H1 (cell line): ENCODE measurements at regions not wholly inside any gene's neighbourhood (a gene's known extent, or its start where the extent isn't known, plus 50 kb on each side); places are given as distances from the start of the nearest gene placed in this dataset.

Source experiments
- CTCF ChIA-PET: fragments of 300-600 bp; sonication (Branson Sonifier 250); formaldehyde crosslinking; loops from one replicate; lab custom pipeline; 2021; ENCODE audit not compliant: partially characterized antibody; lab: Charles Lee
- POLR2A ChIA-PET: fragments of 300-600 bp; sonication (Branson Sonifier 250); formaldehyde crosslinking; loops from one replicate; lab custom pipeline; 2021; ENCODE audit warnings: inconsistent platforms; ENCODE audit not compliant: partially characterized antibody; lab: Charles Lee
- DNase-seq, 2 experiments: peaks; one replicate each; pipeline versions ENCODE4 v3.0.0 to v3.0.0-alpha.2; 2010 to 2022; ENCODE audit warnings: low spot score in 2 of 2, low read depth in 1 of 2, mixed read lengths in 1 of 2
- FAIRE-seq: peaks from 2 replicates; lab custom pipeline; 2011; peaks lifted over from hg19 to GRCh38; lab: Jason Lieb, UNC
- H2AFZ ChIP-seq: 2 replicates; pipeline ENCODE4 v1.8.1; 2012; ENCODE audit warnings: low read length, inconsistent platforms
- H2AK5ac ChIP-seq: 2 replicates; pipeline ENCODE4 v1.6.1; 2013; ENCODE audit warnings: low read depth, low read length
- H2BK120ac ChIP-seq: replicated peaks from 2 replicates; pipeline ENCODE3; 2013; ENCODE audit warnings: low read depth, low read length, inconsistent platforms
- H2BK12ac ChIP-seq: 2 replicates; pipeline ENCODE4 v1.6.1; 2013; ENCODE audit warnings: low read depth, low read length
- H2BK15ac ChIP-seq: 2 replicates; pipeline ENCODE4 v1.6.1; 2013; ENCODE audit warnings: low read length
- H2BK20ac ChIP-seq: 2 replicates; pipeline ENCODE4 v1.6.1; 2013; ENCODE audit warnings: low read length
- H2BK5ac ChIP-seq: 2 replicates; pipeline ENCODE4 v1.6.1; 2013; ENCODE audit warnings: low read depth, low read length
- H3K14ac ChIP-seq: 2 replicates; pipeline ENCODE4 v1.6.1; 2013; ENCODE audit warnings: inconsistent platforms; ENCODE audit not compliant: insufficient read length
- H3K18ac ChIP-seq: 2 replicates; pipeline ENCODE4 v1.6.1; 2013; ENCODE audit warnings: low read length; ENCODE audit errors: extremely low read depth
- H3K23ac ChIP-seq: 2 replicates; pipeline ENCODE4 v1.6.1; 2013; ENCODE audit warnings: inconsistent platforms; ENCODE audit not compliant: insufficient read length
- H3K23me2 ChIP-seq: 2 replicates; pipeline ENCODE4 v1.6.1; 2013; ENCODE audit warnings: low read depth, low read length
- H3K27ac ChIP-seq: 2 replicates; pipeline ENCODE4 v1.6.1; 2011; ENCODE audit warnings: low read depth, low read length, inconsistent platforms
- H3K27me3 ChIP-seq, 4 experiments: replicated peaks in 1 of 4; 1 replicate in 1 of 4; 2 replicates in 3 of 4; pipeline versions ENCODE4 v1.6.1 to v1.8.1; 2011 to 2013; ENCODE audit warnings: low read length in 3 of 4, mild to moderate bottlenecking in 3 of 4, inconsistent platforms in 2 of 4, mixed read lengths in 2 of 4, moderate library complexity in 1 of 4; ENCODE audit not compliant: control insufficient read depth in 3 of 4, insufficient read depth in 3 of 4; ENCODE audit errors: extremely low read depth in 1 of 4
- H3K36me3 ChIP-seq, 4 experiments: 2 replicates each; pipeline versions ENCODE4 v1.6.1 to v1.8.1; 2011 to 2013; ENCODE audit warnings: mild to moderate bottlenecking in 4 of 4, low read length in 3 of 4, moderate library complexity in 2 of 4, control low read depth in 1 of 4, inconsistent platforms in 1 of 4; ENCODE audit not compliant: insufficient read depth in 4 of 4, control insufficient read depth in 2 of 4
- H3K4ac ChIP-seq: replicated peaks from 2 replicates; pipeline ENCODE3; 2013; ENCODE audit warnings: low read length, low read depth, mixed read lengths, inconsistent platforms; ENCODE audit not compliant: insufficient read length
- H3K4me1 ChIP-seq, 4 experiments: replicated peaks in 1 of 4; 1 replicate in 1 of 4; 2 replicates in 3 of 4; pipeline versions ENCODE4 v1.6.1 to v1.8.1; 2011 to 2013; ENCODE audit warnings: low read length in 3 of 4, inconsistent platforms in 2 of 4, mixed read lengths in 1 of 4; ENCODE audit not compliant: insufficient read depth in 4 of 4, control insufficient read depth in 3 of 4
- H3K4me2 ChIP-seq, 2 experiments: 2 replicates each; pipeline versions ENCODE4 v1.6.1 to v1.8.1; 2011 to 2013; ENCODE audit warnings: low read depth in 2 of 2, low read length in 2 of 2, control low read depth in 1 of 2, inconsistent platforms in 1 of 2, mild to moderate bottlenecking in 1 of 2; ENCODE audit not compliant: insufficient read depth in 1 of 2
- H3K4me3 ChIP-seq, 4 experiments: fragments of 200-600, 300-600 bp in 1 of 4; sonication (generic), shearing (Covaris generic), sonication (Bioruptor Twin) in 1 of 4; 2 replicates each; pipeline versions ENCODE4 v1.5.1 to v1.8.1; 2011 to 2016; ENCODE audit warnings: low read length in 4 of 4, low read depth in 3 of 4, control low read depth in 2 of 4, inconsistent platforms in 2 of 4, mild to moderate bottlenecking in 2 of 4, mixed read lengths in 1 of 4, moderate library complexity in 1 of 4; ENCODE audit not compliant: insufficient read depth in 2 of 4; ENCODE audit errors: extremely low read depth in 1 of 4
- H3K56ac ChIP-seq: replicated peaks from 2 replicates; pipeline ENCODE3; 2013; ENCODE audit warnings: low read depth, mild to moderate bottlenecking, mixed read lengths, low read length, inconsistent platforms; ENCODE audit not compliant: insufficient read length
- H3K79me1 ChIP-seq: 2 replicates; pipeline ENCODE4 v1.6.1; 2013; ENCODE audit warnings: low read depth, low read length, control low read depth
- H3K79me2 ChIP-seq, 2 experiments: 2 replicates each; pipeline versions ENCODE4 v1.6.1 to v1.8.1; 2012 to 2013; ENCODE audit warnings: low read length in 2 of 2, mild to moderate bottlenecking in 2 of 2, inconsistent platforms in 1 of 2; ENCODE audit not compliant: insufficient read depth in 2 of 2, control insufficient read depth in 1 of 2
- H3K9ac ChIP-seq, 4 experiments: replicated peaks in 1 of 4; 1 replicate in 1 of 4; 2 replicates in 3 of 4; pipeline versions ENCODE4 v1.6.1 to v1.8.1; 2011 to 2013; ENCODE audit warnings: low read depth in 3 of 4, low read length in 3 of 4, control low read depth in 2 of 4, mild to moderate bottlenecking in 2 of 4, moderate library complexity in 2 of 4, inconsistent platforms in 1 of 4; ENCODE audit errors: extremely low read depth in 1 of 4
- H3K9me3 ChIP-seq, 2 experiments: 2 replicates each; pipeline versions ENCODE4 v1.6.1 to v1.8.1; 2012 to 2013; ENCODE audit warnings: mild to moderate bottlenecking in 2 of 2, moderate library complexity in 2 of 2, control low read depth in 1 of 2, inconsistent platforms in 1 of 2, low read depth in 1 of 2, low read length in 1 of 2, mixed read lengths in 1 of 2; ENCODE audit not compliant: insufficient read depth in 2 of 2
- H4K20me1 ChIP-seq, 2 experiments: replicated peaks in 1 of 2; 2 replicates each; pipeline versions ENCODE3 to v1.8.1; 2011 to 2013; ENCODE audit warnings: inconsistent platforms in 2 of 2, low read length in 2 of 2, mild to moderate bottlenecking in 1 of 2; ENCODE audit not compliant: insufficient read depth in 2 of 2, control insufficient read depth in 1 of 2
- H4K5ac ChIP-seq: 2 replicates; pipeline ENCODE4 v1.6.1; 2013; ENCODE audit warnings: low read length, low read depth, mixed read lengths, inconsistent platforms; ENCODE audit not compliant: insufficient read length
- H4K8ac ChIP-seq: 2 replicates; pipeline ENCODE4 v1.8.0; 2013; ENCODE audit warnings: mild to moderate bottlenecking, moderate library complexity, low read length, inconsistent platforms; ENCODE audit not compliant: insufficient read depth; ENCODE audit errors: extremely low read depth
- H4K91ac ChIP-seq: replicated peaks from 2 replicates; pipeline ENCODE3; 2013; ENCODE audit warnings: low read length, mixed read lengths, inconsistent platforms; ENCODE audit not compliant: insufficient read length
- JUN ChIP-seq: IDR thresholded peaks from 2 replicates; pipeline ENCODE4 v1.6.1; 2011; ENCODE audit warnings: low read depth, mild to moderate bottlenecking, improper control_type of control experiment, low read length
- KDM4A ChIP-seq: IDR thresholded peaks from one replicate; pipeline ENCODE4 v1.7.1; 2012; ENCODE audit warnings: low read depth, mild to moderate bottlenecking, moderate library complexity, low read length, inconsistent platforms; ENCODE audit not compliant: severe bottlenecking
- POLR2A ChIP-seq, 2 experiments: IDR thresholded peaks; 1 replicate in 1 of 2; 2 replicates in 1 of 2; pipeline ENCODE4 v1.6.1; 2011; ENCODE audit warnings: low read depth in 2 of 2, low read length in 2 of 2, mild to moderate bottlenecking in 2 of 2; ENCODE audit errors: control extremely low read depth in 1 of 2
- RAD21 ChIP-seq, 2 experiments: IDR thresholded peaks in 1 of 2; conservative IDR thresholded peaks in 1 of 2; 2 replicates each; pipeline ENCODE4 v1.6.1; 2011; ENCODE audit warnings: low read depth in 2 of 2, low read length in 2 of 2, improper control_type of control experiment in 1 of 2, inconsistent platforms in 1 of 2, mild to moderate bottlenecking in 1 of 2, moderate library complexity in 1 of 2
- TCF12 ChIP-seq: IDR thresholded peaks from 2 replicates; pipeline ENCODE4 v1.6.1; 2011; ENCODE audit warnings: low read depth, mild to moderate bottlenecking, low read length
- WGBS, 2 experiments: shearing (Covaris generic) in 1 of 2; methylation state at CpG; one replicate each; pipeline versions ENCODE4 v1.1.6 to v1.1.7; 2013 to 2015; ENCODE audit warnings: low lambda C conversion rate in 2 of 2, mixed read lengths in 2 of 2, inconsistent platforms in 1 of 2, low coverage in 1 of 2, missing lambda C conversion rate in 1 of 2; ENCODE audit not compliant: insufficient replicate concordance in 2 of 2, insufficient coverage in 1 of 2, insufficient read length in 1 of 2; ENCODE audit errors: extremely low coverage in 1 of 2, missing lambda C conversion rate in 1 of 2; 5-methylcytosine and 5-hydroxymethylcytosine counted together
- TF ChIP-seq, protein P1 (sequence below), 3 experiments: IDR thresholded peaks; 1 replicate in 2 of 3; 2 replicates in 1 of 3; pipeline versions ENCODE4 v1.5.1 to v1.6.1; 2011; ENCODE audit warnings: low read length in 3 of 3, mild to moderate bottlenecking in 3 of 3, inconsistent platforms in 2 of 3, low read depth in 1 of 3, moderate library complexity in 1 of 3; ENCODE audit not compliant: insufficient read depth in 1 of 3; ENCODE audit errors: control extremely low read depth in 1 of 3

DNA sequence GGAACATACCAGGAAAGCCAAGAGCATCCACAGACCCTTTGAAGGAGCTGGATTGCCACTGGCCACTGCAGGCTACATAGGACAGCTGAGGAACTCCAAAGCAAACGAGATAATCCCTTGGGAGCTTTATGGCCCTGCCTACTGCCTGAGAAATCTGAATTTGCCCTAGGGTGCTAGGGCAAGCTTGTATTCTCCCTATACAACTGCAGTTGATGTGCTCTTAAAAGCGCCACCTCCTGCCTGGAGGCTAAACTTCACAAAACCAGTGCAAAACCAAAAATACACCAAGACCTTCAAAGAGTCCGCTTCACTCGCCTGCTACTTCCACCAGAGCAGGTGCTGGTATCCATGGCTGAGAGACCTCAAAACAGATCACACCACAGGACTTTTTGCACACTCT lies 99.6 kb upstream of the KRR1 start:
- Histone ChIP-seq H3K79me2 (no peaks in the 10 kb centered on the region), H4K5ac (peak overlapping the region; percentile 36), H3K56ac (no peak overlapping the region), H2BK120ac (no peak overlapping the region), H3K4me3 (no peak overlapping the region), H3K4me1 (no peaks in the 10 kb centered on the region), H3K9ac (no peak overlapping the region), H2AFZ (peak overlapping the region; percentile 94), H3K4me2 (no peak overlapping the region), H4K8ac (no peak overlapping the region), H3K14ac (no peak overlapping the region), H2BK12ac (no peak overlapping the region), H4K91ac (no peak overlapping the region), H3K9me3 (no peaks in the 10 kb centered on the region), H3K27ac (no peak overlapping the region), H3K79me1 (no peaks in the 10 kb centered on the region), H3K23me2 (no peaks in the 10 kb centered on the region), H2BK15ac (peak overlapping the region; percentile 76; the same call in 1 of the 2 replicates), H3K4ac (no peak overlapping the region), H3K23ac (no peak overlapping the region), H3K27me3 (no peaks in the 10 kb centered on the region), H2BK5ac (no peak overlapping the region), H4K20me1 (no peaks in the 10 kb centered on the region), H2AK5ac (no peak overlapping the region), H3K18ac (no peak overlapping the region), H3K36me3 (no peaks in the 10 kb centered on the region), H2BK20ac (no peak overlapping the region)
- POLR2A ChIA-PET: no interaction called here
- TF ChIP-seq RAD21 (IDR thresholded peaks at IDR 0.05 in 1 of 2, conservative IDR thresholded peaks at IDR 0.05 in 1 of 2; ENCODE audit: low read depth in 2 of 2, low read length in 2 of 2) (peak; percentile 29 to 42), JUN (no peak), KDM4A (no peak), TCF12 (no peak), POLR2A (IDR thresholded peaks at IDR 0.05; ENCODE audit: control extremely low read depth in 1 of 2, low read depth in 2 of 2, low read length in 2 of 2) (no peak)
- TF ChIP-seq, protein P1, sequence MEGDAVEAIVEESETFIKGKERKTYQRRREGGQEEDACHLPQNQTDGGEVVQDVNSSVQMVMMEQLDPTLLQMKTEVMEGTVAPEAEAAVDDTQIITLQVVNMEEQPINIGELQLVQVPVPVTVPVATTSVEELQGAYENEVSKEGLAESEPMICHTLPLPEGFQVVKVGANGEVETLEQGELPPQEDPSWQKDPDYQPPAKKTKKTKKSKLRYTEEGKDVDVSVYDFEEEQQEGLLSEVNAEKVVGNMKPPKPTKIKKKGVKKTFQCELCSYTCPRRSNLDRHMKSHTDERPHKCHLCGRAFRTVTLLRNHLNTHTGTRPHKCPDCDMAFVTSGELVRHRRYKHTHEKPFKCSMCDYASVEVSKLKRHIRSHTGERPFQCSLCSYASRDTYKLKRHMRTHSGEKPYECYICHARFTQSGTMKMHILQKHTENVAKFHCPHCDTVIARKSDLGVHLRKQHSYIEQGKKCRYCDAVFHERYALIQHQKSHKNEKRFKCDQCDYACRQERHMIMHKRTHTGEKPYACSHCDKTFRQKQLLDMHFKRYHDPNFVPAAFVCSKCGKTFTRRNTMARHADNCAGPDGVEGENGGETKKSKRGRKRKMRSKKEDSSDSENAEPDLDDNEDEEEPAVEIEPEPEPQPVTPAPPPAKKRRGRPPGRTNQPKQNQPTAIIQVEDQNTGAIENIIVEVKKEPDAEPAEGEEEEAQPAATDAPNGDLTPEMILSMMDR (IDR thresholded peaks at IDR 0.05; ENCODE audit: control extremely low read depth in 1 of 3, insufficient read depth in 1 of 3, low read depth in 1 of 3, low read length in 3 of 3): peak in 2 of 3 experiments; percentile 31 to 37; a peak in 3 of 4 replicates
- FAIRE-seq (no peak), DNase-seq (no peak)
- CTCF ChIA-PET: interaction anchor here (0.9 to 2.9 kb wide), 5 partner anchors 10 to 392 kb away, joined by 3 to 17 read pairs (median 10); no protein-coding TSS in a partner anchor
- 84% methylated on average over 4 of the region's 4 CpGs; no CpG with 5 or more reads in 1 of the 2 experiments for WGBS, 2 experiments
